ENCODE measurements at regions not wholly inside any gene's neighbourhood (a gene's known extent, or its start where the extent isn't known, plus 50 kb on each side); places are given as distances from the start of the nearest gene placed in this dataset.

- no peak overlapping the region for H3K27ac ChIP-seq
- TF ChIP-seq KDM5A (IDR thresholded peaks at IDR 0.05) (no peak), MAFK (IDR thresholded peaks at IDR 0.05; ENCODE audit: partially characterized antibody) (no peak), ZFP36 (IDR thresholded peaks at IDR 0.05; ENCODE audit: borderline replicate concordance, partially characterized antibody) (no peak), RAD21 (conservative IDR thresholded peaks at IDR 0.05 in 1 of 2, IDR thresholded peaks at IDR 0.05 in 1 of 2) (no peak), NPAS2 (CRISPR knock-in tag; IDR thresholded peaks at IDR 0.05; ENCODE audit: borderline replicate concordance) (no peak), EHMT2 (IDR thresholded peaks at IDR 0.05; ENCODE audit: low read depth) (no peak), CHD2 (IDR thresholded peaks at IDR 0.05; ENCODE audit: low read length, partially characterized antibody) (no peak), ZC3H11A (IDR thresholded peaks at IDR 0.05) (no peak), ELK1 (IDR thresholded peaks at IDR 0.05; ENCODE audit: low read depth, low read length) (no peak), JUN (IDR thresholded peaks at IDR 0.05) (no peak), BHLHE40 (IDR thresholded peaks at IDR 0.05; ENCODE audit: low read depth, low read length) (no peak), CEBPB (IDR thresholded peaks at IDR 0.05) (no peak), POLR2AphosphoS2 (conservative IDR thresholded peaks at IDR 0.05; ENCODE audit: low read length) (no peak), ESRRA (IDR thresholded peaks at IDR 0.05; ENCODE audit: borderline replicate concordance, low read length) (no peak), RFX5 (IDR thresholded peaks at IDR 0.05) (no peak), ZNF302 (CRISPR knock-in tag; IDR thresholded peaks at IDR 0.05) (no peak)
- TF ChIP-seq, protein P1, sequence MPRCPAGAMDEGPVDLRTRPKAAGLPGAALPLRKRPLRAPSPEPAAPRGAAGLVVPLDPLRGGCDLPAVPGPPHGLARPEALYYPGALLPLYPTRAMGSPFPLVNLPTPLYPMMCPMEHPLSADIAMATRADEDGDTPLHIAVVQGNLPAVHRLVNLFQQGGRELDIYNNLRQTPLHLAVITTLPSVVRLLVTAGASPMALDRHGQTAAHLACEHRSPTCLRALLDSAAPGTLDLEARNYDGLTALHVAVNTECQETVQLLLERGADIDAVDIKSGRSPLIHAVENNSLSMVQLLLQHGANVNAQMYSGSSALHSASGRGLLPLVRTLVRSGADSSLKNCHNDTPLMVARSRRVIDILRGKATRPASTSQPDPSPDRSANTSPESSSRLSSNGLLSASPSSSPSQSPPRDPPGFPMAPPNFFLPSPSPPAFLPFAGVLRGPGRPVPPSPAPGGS (IDR thresholded peaks at IDR 0.05) = no peak
- TF ChIP-seq, protein P2, sequence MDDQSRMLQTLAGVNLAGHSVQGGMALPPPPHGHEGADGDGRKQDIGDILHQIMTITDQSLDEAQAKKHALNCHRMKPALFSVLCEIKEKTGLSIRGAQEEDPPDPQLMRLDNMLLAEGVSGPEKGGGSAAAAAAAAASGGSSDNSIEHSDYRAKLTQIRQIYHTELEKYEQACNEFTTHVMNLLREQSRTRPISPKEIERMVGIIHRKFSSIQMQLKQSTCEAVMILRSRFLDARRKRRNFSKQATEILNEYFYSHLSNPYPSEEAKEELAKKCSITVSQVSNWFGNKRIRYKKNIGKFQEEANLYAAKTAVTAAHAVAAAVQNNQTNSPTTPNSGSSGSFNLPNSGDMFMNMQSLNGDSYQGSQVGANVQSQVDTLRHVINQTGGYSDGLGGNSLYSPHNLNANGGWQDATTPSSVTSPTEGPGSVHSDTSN (IDR thresholded peaks at IDR 0.05) = no peak
- POLR2A ChIA-PET = no interaction called here
- DNase-seq (ENCODE audit: low read depth in 1 of 2, low spot score in 1 of 2) = no peak
- no peaks in the 10 kb centered on the region for H3K9me3 ChIP-seq
- no peak for ATAC-seq
- no peaks in the 10 kb centered on the region for H3K4me1 ChIP-seq
- WGBS (ENCODE audit: missing lambda C conversion rate) = 55% methylated on average over 14 of the region's 17 CpGs
- CTCF ChIA-PET = interaction anchor here (0.8 kb wide), 1 partner anchor 54 kb away, joined by 3 read pairs; no protein-coding TSS in a partner anchor
- no peak for FAIRE-seq
- no peak overlapping the region for H3K4me3 ChIP-seq
- H3K4me2 ChIP-seq = no peak overlapping the region
Observed at GRCh38 chr1:2919841-2920240, 101.4 kb upstream of the ACTRT2 start.

GRCh38 chr1:2920421-2921015 lies 100.7 kb upstream of the ACTRT2 start:
- no CpG with 5 or more reads among the region's 14 CpGs for WGBS (ENCODE audit: missing lambda C conversion rate)
- ATAC-seq (no peak), DNase-seq (ENCODE audit: low read depth in 1 of 2, low spot score in 1 of 2) (no peak), FAIRE-seq (no peak)
- POLR2A ChIA-PET = no interaction called here
- Histone ChIP-seq H3K9me3 (no peaks in the 10 kb centered on the region), H3K27ac (no peak overlapping the region), H3K4me1 (no peaks in the 10 kb centered on the region), H3K4me3 (no peak overlapping the region), H3K4me2 (no peak overlapping the region)
- CTCF ChIA-PET = interaction anchor here (0.8 to 1.9 kb wide), 2 partner anchors 45 to 54 kb away, joined by 3 to 5 read pairs; no protein-coding TSS in a partner anchor
- TF ChIP-seq HDAC2 (IDR thresholded peaks at IDR 0.05) (no peak), PHF8 (IDR thresholded peaks at IDR 0.05; ENCODE audit: borderline replicate concordance, low read depth) (no peak), FOSB (CRISPR knock-in tag; IDR thresholded peaks at IDR 0.05) (no peak), CHD2 (IDR thresholded peaks at IDR 0.05; ENCODE audit: low read length, partially characterized antibody) (no peak), MAZ (IDR thresholded peaks at IDR 0.05; ENCODE audit: borderline replicate concordance, low read depth, low read length) (no peak), CBX2 (IDR thresholded peaks at IDR 0.05; ENCODE audit: borderline replicate concordance, low read depth) (no peak), TFCP2L1 (CRISPR knock-in tag; IDR thresholded peaks at IDR 0.05) (no peak), ZSCAN20 (CRISPR knock-in tag; IDR thresholded peaks at IDR 0.05) (no peak)

Measured in A549 (cell line).